ENCODE measurements at regions not wholly inside any gene's neighbourhood (a gene's known extent, or its start where the extent isn't known, plus 50 kb on each side); places are given as distances from the start of the nearest gene placed in this dataset.

DNA sequence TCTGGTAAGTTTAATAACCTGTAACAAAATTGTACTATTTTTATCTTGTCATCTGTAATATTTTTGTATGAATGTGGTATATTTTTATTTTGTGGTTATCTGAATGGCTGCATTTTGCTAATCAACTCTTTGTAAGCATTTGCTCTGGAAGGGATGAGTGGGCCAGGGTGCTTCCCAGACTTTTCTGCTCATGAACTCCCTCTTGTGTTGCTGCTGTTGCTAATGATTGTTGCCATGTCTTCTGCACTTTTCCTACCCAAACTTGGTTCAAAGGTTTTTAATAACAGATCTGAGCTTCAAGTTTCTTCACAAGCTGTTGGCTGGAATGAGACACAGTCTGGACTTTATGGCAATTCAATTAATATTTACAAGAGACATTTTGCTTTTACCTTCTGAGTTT lies 1005.7 kb downstream of the HACE1 start:
- POLR2A ChIA-PET = no interaction called here
- Histone ChIP-seq H2AFZ (ENCODE audit: low read depth) (no peak overlapping the region), H3K9me3 (no peaks in the 10 kb centered on the region), H3K4me2 (no peak overlapping the region), H3K27ac (ENCODE audit: low read depth in 2 of 2, low read length in 1 of 2) (no peak overlapping the region), H3K9ac (no peak overlapping the region), H3K4me1 (ENCODE audit: control insufficient read depth in 1 of 2, insufficient read depth in 2 of 2, low read depth in 1 of 2, low read length in 1 of 2) (no peaks in the 10 kb centered on the region), H3K4me3 (ENCODE audit: low read depth in 2 of 2, low read length in 1 of 2) (no peak overlapping the region), H3K27me3 (ENCODE audit: insufficient read depth) (no peaks in the 10 kb centered on the region), H4K20me1 (ENCODE audit: insufficient read depth) (no peaks in the 10 kb centered on the region), H3K36me3 (replicated peaks in 1 of 2; ENCODE audit: control insufficient read depth in 1 of 2, insufficient read depth in 2 of 2, low read length in 1 of 2) (no peaks in the 10 kb centered on the region), H3K9me2 (no peaks in the 10 kb centered on the region), H3K79me2 (ENCODE audit: insufficient read depth) (no peaks in the 10 kb centered on the region), H3F3A (replicated peaks; ENCODE audit: insufficient read depth) (no peaks in the 10 kb centered on the region)
- CTCF ChIA-PET = no interaction called here
- DNase-seq = no peak
- TF ChIP-seq, protein P1, sequence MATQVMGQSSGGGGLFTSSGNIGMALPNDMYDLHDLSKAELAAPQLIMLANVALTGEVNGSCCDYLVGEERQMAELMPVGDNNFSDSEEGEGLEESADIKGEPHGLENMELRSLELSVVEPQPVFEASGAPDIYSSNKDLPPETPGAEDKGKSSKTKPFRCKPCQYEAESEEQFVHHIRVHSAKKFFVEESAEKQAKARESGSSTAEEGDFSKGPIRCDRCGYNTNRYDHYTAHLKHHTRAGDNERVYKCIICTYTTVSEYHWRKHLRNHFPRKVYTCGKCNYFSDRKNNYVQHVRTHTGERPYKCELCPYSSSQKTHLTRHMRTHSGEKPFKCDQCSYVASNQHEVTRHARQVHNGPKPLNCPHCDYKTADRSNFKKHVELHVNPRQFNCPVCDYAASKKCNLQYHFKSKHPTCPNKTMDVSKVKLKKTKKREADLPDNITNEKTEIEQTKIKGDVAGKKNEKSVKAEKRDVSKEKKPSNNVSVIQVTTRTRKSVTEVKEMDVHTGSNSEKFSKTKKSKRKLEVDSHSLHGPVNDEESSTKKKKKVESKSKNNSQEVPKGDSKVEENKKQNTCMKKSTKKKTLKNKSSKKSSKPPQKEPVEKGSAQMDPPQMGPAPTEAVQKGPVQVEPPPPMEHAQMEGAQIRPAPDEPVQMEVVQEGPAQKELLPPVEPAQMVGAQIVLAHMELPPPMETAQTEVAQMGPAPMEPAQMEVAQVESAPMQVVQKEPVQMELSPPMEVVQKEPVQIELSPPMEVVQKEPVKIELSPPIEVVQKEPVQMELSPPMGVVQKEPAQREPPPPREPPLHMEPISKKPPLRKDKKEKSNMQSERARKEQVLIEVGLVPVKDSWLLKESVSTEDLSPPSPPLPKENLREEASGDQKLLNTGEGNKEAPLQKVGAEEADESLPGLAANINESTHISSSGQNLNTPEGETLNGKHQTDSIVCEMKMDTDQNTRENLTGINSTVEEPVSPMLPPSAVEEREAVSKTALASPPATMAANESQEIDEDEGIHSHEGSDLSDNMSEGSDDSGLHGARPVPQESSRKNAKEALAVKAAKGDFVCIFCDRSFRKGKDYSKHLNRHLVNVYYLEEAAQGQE (IDR thresholded peaks at IDR 0.05; ENCODE audit: low read depth, low read length) = no peak
- no peak for TF ChIP-seq TEAD4 (IDR thresholded peaks at IDR 0.05; ENCODE audit: borderline replicate concordance, insufficient read depth)
- TF ChIP-seq NFIC (IDR thresholded peaks at IDR 0.05; ENCODE audit: borderline replicate concordance) = no peak
- TF ChIP-seq GABPA (IDR thresholded peaks at IDR 0.05; ENCODE audit: low read depth) = no peak
- TF ChIP-seq NRF1 (IDR thresholded peaks at IDR 0.05; ENCODE audit: low read depth, low read length) = no peak
- no peak for TF ChIP-seq FOXM1 (IDR thresholded peaks at IDR 0.05; ENCODE audit: low read depth)
- TF ChIP-seq RXRA (IDR thresholded peaks at IDR 0.05; ENCODE audit: borderline replicate concordance, low read depth) = no peak
- no peak for TF ChIP-seq SIN3A (IDR thresholded peaks at IDR 0.05; ENCODE audit: borderline replicate concordance, low read depth, low read length)
- TF ChIP-seq, protein P2, sequence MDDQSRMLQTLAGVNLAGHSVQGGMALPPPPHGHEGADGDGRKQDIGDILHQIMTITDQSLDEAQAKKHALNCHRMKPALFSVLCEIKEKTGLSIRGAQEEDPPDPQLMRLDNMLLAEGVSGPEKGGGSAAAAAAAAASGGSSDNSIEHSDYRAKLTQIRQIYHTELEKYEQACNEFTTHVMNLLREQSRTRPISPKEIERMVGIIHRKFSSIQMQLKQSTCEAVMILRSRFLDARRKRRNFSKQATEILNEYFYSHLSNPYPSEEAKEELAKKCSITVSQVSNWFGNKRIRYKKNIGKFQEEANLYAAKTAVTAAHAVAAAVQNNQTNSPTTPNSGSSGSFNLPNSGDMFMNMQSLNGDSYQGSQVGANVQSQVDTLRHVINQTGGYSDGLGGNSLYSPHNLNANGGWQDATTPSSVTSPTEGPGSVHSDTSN (IDR thresholded peaks at IDR 0.05) = no peak
- no peak for TF ChIP-seq EZH2phosphoT487 (IDR thresholded peaks at IDR 0.05; ENCODE audit: borderline replicate concordance, low read depth)
- TF ChIP-seq MXI1 (IDR thresholded peaks at IDR 0.05; ENCODE audit: low read depth, low read length) = no peak
- TF ChIP-seq RFX5 (IDR thresholded peaks at IDR 0.05; ENCODE audit: low read length) = no peak
- TF ChIP-seq TAF1 (IDR thresholded peaks at IDR 0.05; ENCODE audit: borderline replicate concordance, low read depth, low read length) = no peak
- TF ChIP-seq POLR2AphosphoS5 (IDR thresholded peaks at IDR 0.05; ENCODE audit: low read depth, low read length) = no peak
- no peak for TF ChIP-seq RCOR1 (IDR thresholded peaks at IDR 0.05; ENCODE audit: low read length)

DNA sequence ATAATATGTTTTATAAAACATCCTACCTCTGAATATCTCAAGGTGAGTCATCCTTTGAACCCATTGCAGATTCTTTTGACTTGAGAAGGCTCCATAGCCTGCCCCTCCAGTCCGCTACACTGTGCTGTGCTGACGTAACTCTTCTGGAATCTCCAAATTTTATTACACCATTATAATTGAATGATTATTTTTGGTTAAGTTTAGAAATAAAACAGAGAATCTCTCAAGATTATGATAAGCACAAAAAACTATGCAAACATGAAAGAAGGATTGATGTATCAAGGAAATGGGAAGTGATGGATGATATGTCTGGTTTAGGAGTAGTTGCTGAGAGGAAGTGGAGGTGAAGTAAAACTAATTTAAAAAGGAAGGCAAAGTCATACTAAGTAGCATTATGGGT lies 1021.3 kb downstream of the HACE1 start:
- H3K36me3 ChIP-seq (replicated peaks in 1 of 2; ENCODE audit: control insufficient read depth in 1 of 2, insufficient read depth in 2 of 2, low read length in 1 of 2) = no peaks in the 10 kb centered on the region
- H3K9me2 ChIP-seq = no peaks in the 10 kb centered on the region
- WGBS (ENCODE audit: low lambda C conversion rate) = 10% methylated on average over 2 of the region's 2 CpGs
- TF ChIP-seq, protein P3, sequence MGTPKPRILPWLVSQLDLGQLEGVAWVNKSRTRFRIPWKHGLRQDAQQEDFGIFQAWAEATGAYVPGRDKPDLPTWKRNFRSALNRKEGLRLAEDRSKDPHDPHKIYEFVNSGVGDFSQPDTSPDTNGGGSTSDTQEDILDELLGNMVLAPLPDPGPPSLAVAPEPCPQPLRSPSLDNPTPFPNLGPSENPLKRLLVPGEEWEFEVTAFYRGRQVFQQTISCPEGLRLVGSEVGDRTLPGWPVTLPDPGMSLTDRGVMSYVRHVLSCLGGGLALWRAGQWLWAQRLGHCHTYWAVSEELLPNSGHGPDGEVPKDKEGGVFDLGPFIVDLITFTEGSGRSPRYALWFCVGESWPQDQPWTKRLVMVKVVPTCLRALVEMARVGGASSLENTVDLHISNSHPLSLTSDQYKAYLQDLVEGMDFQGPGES (IDR thresholded peaks at IDR 0.05; ENCODE audit: low read depth, low read length) = no peak
- no peak for TF ChIP-seq TAF1 (IDR thresholded peaks at IDR 0.05; ENCODE audit: borderline replicate concordance, low read depth, low read length)
- no peak for TF ChIP-seq TCF12 (IDR thresholded peaks at IDR 0.05)
- no peak for TF ChIP-seq ELF1 (IDR thresholded peaks at IDR 0.05)
- TF ChIP-seq, protein P2 (IDR thresholded peaks at IDR 0.05) = no peak
- TF ChIP-seq RCOR1 (IDR thresholded peaks at IDR 0.05; ENCODE audit: low read length) = no peak
- no peak overlapping the region for H3K9ac ChIP-seq
- CTCF ChIA-PET = no interaction called here
- no peak overlapping the region for H2AFZ ChIP-seq (ENCODE audit: low read depth)
- no peak for DNase-seq
- H3K4me2 ChIP-seq = no peak overlapping the region
- H3K27ac ChIP-seq (ENCODE audit: low read depth in 2 of 2, low read length in 1 of 2) = no peak overlapping the region
- H3F3A ChIP-seq (replicated peaks; ENCODE audit: insufficient read depth) = no peaks in the 10 kb centered on the region
- H3K4me3 ChIP-seq (ENCODE audit: low read depth in 2 of 2, low read length in 1 of 2) = no peak overlapping the region
- H3K79me2 ChIP-seq (ENCODE audit: insufficient read depth) = no peaks in the 10 kb centered on the region
- H3K27me3 ChIP-seq (ENCODE audit: insufficient read depth) = no peaks in the 10 kb centered on the region
- POLR2A ChIA-PET = no interaction called here
- H3K4me1 ChIP-seq (ENCODE audit: control insufficient read depth in 1 of 2, insufficient read depth in 2 of 2, low read depth in 1 of 2, low read length in 1 of 2) = no peaks in the 10 kb centered on the region
- no peaks in the 10 kb centered on the region for H3K9me3 ChIP-seq
- no peaks in the 10 kb centered on the region for H4K20me1 ChIP-seq (ENCODE audit: insufficient read depth)
